Lung microvascular endothelial cell (primary cell): ENCODE measurements at regions not wholly inside any gene's neighbourhood (a gene's known extent, or its start where the extent isn't known, plus 50 kb on each side); places are given as distances from the start of the nearest gene placed in this dataset.
"Not testable (repeated sequence)": the region's sequence is repeated elsewhere in the genome, so short reads cannot be mapped to it uniquely, and the experiment has no call there.

Experiments
- DNase-seq, 2 donors: peaks; one replicate each; pipeline versions ENCODE4 v3.0.0 to v3.0.0-alpha.2; 2010; ENCODE audit warnings: low read depth in 2 of 2

GRCh38 chr4:62709618-62710252, 1509.6 kb downstream of the ADGRL3 start:
- no peak for DNase-seq

- DNase-seq = no peak
These were observed 1506.3 kb downstream of the ADGRL3 start for GRCh38 chr4:62706423-62706822.

GRCh38 chr4:62683799-62684566, 1483.9 kb downstream of the ADGRL3 start:
- no peak for DNase-seq

GRCh38 chr4:62676962-62677361, 1476.8 kb downstream of the ADGRL3 start:
- DNase-seq = no peak

GRCh38 chr4:62670514-62670913, 1470.4 kb downstream of the ADGRL3 start:
- DNase-seq = no peak

GRCh38 chr4:62661821-62662220, 1461.7 kb downstream of the ADGRL3 start:
- DNase-seq = no peak

- DNase-seq = no peak
These were observed 1455.9 kb downstream of the ADGRL3 start for GRCh38 chr4:62656006-62656405.

GRCh38 chr4:62644372-62644771, 1444.2 kb downstream of the ADGRL3 start:
- no peak for DNase-seq

GRCh38 chr4:62640296-62640695, 1440.2 kb downstream of the ADGRL3 start:
- no peak for DNase-seq

GRCh38 chr4:62627671-62628070, 1427.5 kb downstream of the ADGRL3 start:
- DNase-seq = no peak

GRCh38 chr4:62627141-62627540, 1427.0 kb downstream of the ADGRL3 start:
- no peak for DNase-seq

GRCh38 chr4:62622089-62622488, 1422.0 kb downstream of the ADGRL3 start:
- DNase-seq = no peak

GRCh38 chr4:62619971-62620370, 1419.8 kb downstream of the ADGRL3 start:
- DNase-seq = no peak

- no peak for DNase-seq
These were observed 1417.9 kb downstream of the ADGRL3 start for GRCh38 chr4:62618042-62618441.

- DNase-seq = no peak
These were observed 1401.6 kb downstream of the ADGRL3 start for GRCh38 chr4:62601737-62602136.

GRCh38 chr4:62595265-62595664, 1395.1 kb downstream of the ADGRL3 start:
- DNase-seq = not testable (repeated sequence)

- no peak for DNase-seq
These were observed 1391.6 kb downstream of the ADGRL3 start for GRCh38 chr4:62591756-62592155.

GRCh38 chr4:62588671-62589070, 1388.5 kb downstream of the ADGRL3 start:
- no peak for DNase-seq

GRCh38 chr4:62571494-62571893, 1371.4 kb downstream of the ADGRL3 start:
- no peak for DNase-seq

GRCh38 chr4:62560858-62561257, 1360.7 kb downstream of the ADGRL3 start:
- no peak for DNase-seq

GRCh38 chr4:62550121-62550520, 1350.0 kb downstream of the ADGRL3 start:
- no peak for DNase-seq

- DNase-seq = no peak
These were observed 1349.5 kb downstream of the ADGRL3 start for GRCh38 chr4:62549601-62550000.

- no peak for DNase-seq
These were observed 1348.6 kb downstream of the ADGRL3 start for GRCh38 chr4:62548765-62549164.
